Endothelial cell (in vitro differentiated cells): ENCODE measurements at regions not wholly inside any gene's neighbourhood (a gene's known extent, or its start where the extent isn't known, plus 50 kb on each side); places are given as distances from the start of the nearest gene placed in this dataset.
A peak's percentile ranks its signal among the peaks of the same experiment; 100 is the strongest.

ENCODE experiments used
- DNase-seq: peaks from one replicate; pipeline ENCODE4 v3.0.0; 2021; ENCODE audit warnings: low spot score
- H3K27ac Mint-ChIP-seq: one replicate; pipeline ENCODE4 v1.8.0; 2021; ENCODE audit warnings: mixed read lengths, inconsistent platforms; ENCODE audit not compliant: unreplicated experiment
- H3K27me3 Mint-ChIP-seq: one replicate; pipeline ENCODE4 v1.8.0; 2021; ENCODE audit warnings: mild to moderate bottlenecking, moderate library complexity, mixed read lengths, inconsistent platforms; ENCODE audit not compliant: unreplicated experiment
- H3K36me3 Mint-ChIP-seq: one replicate; pipeline ENCODE4 v1.8.0; 2021; ENCODE audit warnings: mild to moderate bottlenecking, low read depth, mixed read lengths, inconsistent platforms; ENCODE audit not compliant: unreplicated experiment
- H3K4me1 Mint-ChIP-seq: one replicate; pipeline ENCODE4 v1.8.0; 2021; ENCODE audit warnings: mild to moderate bottlenecking, mixed read lengths, inconsistent platforms; ENCODE audit not compliant: unreplicated experiment
- H3K4me3 Mint-ChIP-seq: one replicate; pipeline ENCODE4 v1.8.0; 2021; ENCODE audit warnings: mild to moderate bottlenecking, mixed read lengths, inconsistent platforms; ENCODE audit not compliant: unreplicated experiment
- H3K9me3 Mint-ChIP-seq: one replicate; pipeline ENCODE4 v1.8.0; 2021; ENCODE audit warnings: mixed read lengths, inconsistent platforms; ENCODE audit not compliant: unreplicated experiment
- TF ChIP-seq, protein P1 (sequence below): fragments of 200-600 bp; sonication (generic); IDR thresholded peaks from one replicate; pipeline ENCODE4 v1.5.0; 2021; ENCODE audit warnings: antibody characterized with exemption; ENCODE audit not compliant: unreplicated experiment

DNA sequence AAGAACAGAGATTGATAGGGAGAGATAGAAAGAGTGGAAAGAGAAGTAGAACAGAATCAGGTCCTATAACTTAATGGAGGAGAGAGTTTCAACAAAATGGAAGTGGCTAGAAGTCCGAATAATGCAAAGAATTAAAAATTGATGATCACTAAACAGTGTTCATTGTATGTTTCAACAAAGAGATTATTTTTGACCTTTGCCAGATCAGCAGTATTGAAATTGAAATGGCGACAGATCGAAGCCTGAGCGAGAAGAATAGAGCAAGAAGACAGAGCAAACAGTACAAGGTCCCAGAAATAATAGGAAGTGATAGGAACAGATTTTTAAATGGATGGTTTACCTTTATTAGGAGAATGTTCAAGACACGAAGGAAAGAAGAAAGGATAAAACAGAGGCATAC lies 1012.8 kb upstream of the FBXO33 start:
- H3K27me3 Mint-ChIP-seq: no peaks in the 10 kb centered on the region
- no peak for DNase-seq
- H3K4me3 Mint-ChIP-seq: no peak overlapping the region
- H3K9me3 Mint-ChIP-seq: no peaks in the 10 kb centered on the region
- H3K4me1 Mint-ChIP-seq: peaks cover 10% of the 10 kb centered on the region
- H3K27ac Mint-ChIP-seq: no peak overlapping the region
- no peaks in the 10 kb centered on the region for H3K36me3 Mint-ChIP-seq
- TF ChIP-seq, protein P1, sequence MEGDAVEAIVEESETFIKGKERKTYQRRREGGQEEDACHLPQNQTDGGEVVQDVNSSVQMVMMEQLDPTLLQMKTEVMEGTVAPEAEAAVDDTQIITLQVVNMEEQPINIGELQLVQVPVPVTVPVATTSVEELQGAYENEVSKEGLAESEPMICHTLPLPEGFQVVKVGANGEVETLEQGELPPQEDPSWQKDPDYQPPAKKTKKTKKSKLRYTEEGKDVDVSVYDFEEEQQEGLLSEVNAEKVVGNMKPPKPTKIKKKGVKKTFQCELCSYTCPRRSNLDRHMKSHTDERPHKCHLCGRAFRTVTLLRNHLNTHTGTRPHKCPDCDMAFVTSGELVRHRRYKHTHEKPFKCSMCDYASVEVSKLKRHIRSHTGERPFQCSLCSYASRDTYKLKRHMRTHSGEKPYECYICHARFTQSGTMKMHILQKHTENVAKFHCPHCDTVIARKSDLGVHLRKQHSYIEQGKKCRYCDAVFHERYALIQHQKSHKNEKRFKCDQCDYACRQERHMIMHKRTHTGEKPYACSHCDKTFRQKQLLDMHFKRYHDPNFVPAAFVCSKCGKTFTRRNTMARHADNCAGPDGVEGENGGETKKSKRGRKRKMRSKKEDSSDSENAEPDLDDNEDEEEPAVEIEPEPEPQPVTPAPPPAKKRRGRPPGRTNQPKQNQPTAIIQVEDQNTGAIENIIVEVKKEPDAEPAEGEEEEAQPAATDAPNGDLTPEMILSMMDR: no peak

DNA sequence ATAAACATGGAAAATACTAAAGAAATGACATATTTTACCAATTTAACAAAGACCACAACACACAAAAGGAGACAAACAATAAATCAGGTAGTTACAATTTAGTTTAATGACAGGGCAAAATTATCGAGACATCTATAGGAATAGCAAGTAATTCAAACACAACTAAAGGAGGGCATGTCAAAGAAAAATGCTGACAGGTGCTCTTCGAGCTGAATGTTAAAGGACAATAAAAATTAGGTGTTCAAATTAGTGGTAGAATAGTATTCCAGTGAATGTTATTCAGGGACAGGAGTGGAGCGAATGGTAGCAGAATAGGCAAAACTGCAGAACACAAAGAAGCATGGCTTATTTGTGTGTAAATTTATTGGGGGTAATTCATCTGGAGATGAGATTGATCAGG lies 1004.3 kb upstream of the FBXO33 start:
- no peaks in the 10 kb centered on the region for H3K4me1 Mint-ChIP-seq
- H3K9me3 Mint-ChIP-seq: no peaks in the 10 kb centered on the region
- H3K27me3 Mint-ChIP-seq: no peaks in the 10 kb centered on the region
- no peak overlapping the region for H3K27ac Mint-ChIP-seq
- no peak overlapping the region for H3K4me3 Mint-ChIP-seq
- TF ChIP-seq, protein P1: no peak
- no peak for DNase-seq
- H3K36me3 Mint-ChIP-seq: no peaks in the 10 kb centered on the region

DNA sequence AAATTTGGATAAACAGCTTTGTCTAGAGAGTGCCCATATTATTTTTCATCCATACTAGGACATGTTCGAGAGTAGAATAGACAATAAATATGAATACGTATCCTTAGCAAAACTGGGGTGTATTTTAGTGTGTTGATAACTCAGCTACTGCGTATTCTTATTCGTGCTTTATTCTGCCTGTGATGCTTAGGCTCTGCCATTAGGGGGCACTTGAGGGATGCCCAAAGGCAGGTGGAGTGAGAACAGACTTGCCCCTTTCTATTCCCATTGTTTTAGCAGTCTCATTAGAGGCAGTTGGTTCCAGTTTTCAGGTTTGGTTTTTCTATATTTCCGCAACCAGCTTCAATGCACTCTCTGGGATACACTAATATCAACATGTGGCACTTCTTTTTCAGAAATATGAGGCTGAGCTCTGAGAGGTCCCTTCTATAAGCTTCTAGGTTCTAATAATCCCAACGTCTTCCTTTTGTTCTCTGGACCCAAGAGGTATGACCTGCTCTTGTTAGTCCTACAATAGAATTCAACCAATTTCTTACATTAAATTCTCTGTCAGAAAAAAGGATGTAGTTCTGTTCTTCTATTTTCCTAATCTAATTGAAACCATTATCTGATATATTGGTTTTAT lies 985.7 kb upstream of the FBXO33 start:
- peak; percentile 67 for DNase-seq
- Mint-ChIP-seq H3K9me3 (no peaks in the 10 kb centered on the region), H3K27me3 (no peaks in the 10 kb centered on the region), H3K4me3 (no peak overlapping the region), H3K4me1 (no peaks in the 10 kb centered on the region), H3K36me3 (no peaks in the 10 kb centered on the region), H3K27ac (no peak overlapping the region)
- TF ChIP-seq, protein P1: peak; percentile 87

DNA sequence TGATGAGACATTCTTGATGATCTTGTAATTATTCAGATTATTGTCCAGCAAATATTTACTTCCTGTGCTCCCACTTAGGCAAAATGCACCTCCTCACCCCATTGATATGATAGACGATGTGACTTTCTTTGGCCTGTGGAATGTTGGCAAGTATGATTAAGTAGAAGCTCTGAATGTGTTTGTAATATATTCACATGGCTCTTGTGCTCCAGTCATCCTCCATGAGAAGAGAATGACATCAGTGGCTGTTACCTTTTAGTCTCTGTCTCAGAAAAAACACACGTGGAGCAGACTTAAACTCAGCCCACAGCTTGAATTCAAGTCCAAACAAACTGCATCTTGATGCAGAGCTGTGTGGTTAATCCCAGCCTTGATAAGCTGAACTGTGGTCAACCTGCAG lies 984.3 kb upstream of the FBXO33 start:
- H3K4me1 Mint-ChIP-seq: no peaks in the 10 kb centered on the region
- H3K9me3 Mint-ChIP-seq: no peaks in the 10 kb centered on the region
- H3K27me3 Mint-ChIP-seq: no peaks in the 10 kb centered on the region
- DNase-seq: no peak
- no peaks in the 10 kb centered on the region for H3K36me3 Mint-ChIP-seq
- TF ChIP-seq, protein P1: no peak
- no peak overlapping the region for H3K4me3 Mint-ChIP-seq
- H3K27ac Mint-ChIP-seq: no peak overlapping the region

DNA sequence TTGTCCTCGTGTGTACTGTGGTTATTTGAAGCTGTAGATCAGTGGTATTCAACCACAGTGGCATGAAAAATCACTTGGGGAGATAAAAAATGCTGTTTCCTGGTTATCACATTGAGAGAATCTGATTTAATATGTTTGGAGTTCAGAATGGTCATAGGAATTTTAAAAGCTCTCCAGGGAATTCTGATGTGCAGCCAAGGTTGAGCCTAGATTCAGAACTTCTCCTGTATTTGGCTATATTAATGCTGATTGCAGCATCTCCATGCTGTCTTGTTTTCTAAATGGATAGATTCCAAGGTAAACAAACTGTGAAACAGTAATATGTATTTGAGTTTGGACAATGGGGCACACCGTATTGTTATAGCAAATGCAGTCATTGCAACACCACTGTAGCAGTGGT lies 982.2 kb upstream of the FBXO33 start:
- H3K27ac Mint-ChIP-seq: no peak overlapping the region
- H3K4me3 Mint-ChIP-seq: no peak overlapping the region
- H3K27me3 Mint-ChIP-seq: peaks cover 2% of the 10 kb centered on the region
- no peaks in the 10 kb centered on the region for H3K9me3 Mint-ChIP-seq
- TF ChIP-seq, protein P1: no peak
- no peak for DNase-seq
- H3K36me3 Mint-ChIP-seq: no peaks in the 10 kb centered on the region
- H3K4me1 Mint-ChIP-seq: no peaks in the 10 kb centered on the region
